H1 (cell line): ENCODE measurements at regions not wholly inside any gene's neighbourhood (a gene's known extent, or its start where the extent isn't known, plus 50 kb on each side); places are given as distances from the start of the nearest gene placed in this dataset.

Experiments used
- CTCF ChIA-PET: fragments of 300-600 bp; sonication (Branson Sonifier 250); formaldehyde crosslinking; loops from one replicate; lab custom pipeline; 2021; ENCODE audit not compliant: partially characterized antibody; lab: Charles Lee
- POLR2A ChIA-PET: fragments of 300-600 bp; sonication (Branson Sonifier 250); formaldehyde crosslinking; loops from one replicate; lab custom pipeline; 2021; ENCODE audit warnings: inconsistent platforms; ENCODE audit not compliant: partially characterized antibody; lab: Charles Lee
- DNase-seq, 2 experiments: peaks; one replicate each; pipeline versions ENCODE4 v3.0.0 to v3.0.0-alpha.2; 2010 to 2022; ENCODE audit warnings: low spot score in 2 of 2, low read depth in 1 of 2, mixed read lengths in 1 of 2
- FAIRE-seq: peaks from 2 replicates; lab custom pipeline; 2011; peaks lifted over from hg19 to GRCh38; lab: Jason Lieb, UNC
- H2AFZ ChIP-seq: 2 replicates; pipeline ENCODE4 v1.8.1; 2012; ENCODE audit warnings: low read length, inconsistent platforms
- H2AK5ac ChIP-seq: 2 replicates; pipeline ENCODE4 v1.6.1; 2013; ENCODE audit warnings: low read depth, low read length
- H2BK120ac ChIP-seq: replicated peaks from 2 replicates; pipeline ENCODE3; 2013; ENCODE audit warnings: low read depth, low read length, inconsistent platforms
- H2BK12ac ChIP-seq: 2 replicates; pipeline ENCODE4 v1.6.1; 2013; ENCODE audit warnings: low read depth, low read length
- H2BK15ac ChIP-seq: 2 replicates; pipeline ENCODE4 v1.6.1; 2013; ENCODE audit warnings: low read length
- H2BK20ac ChIP-seq: 2 replicates; pipeline ENCODE4 v1.6.1; 2013; ENCODE audit warnings: low read length
- H2BK5ac ChIP-seq: 2 replicates; pipeline ENCODE4 v1.6.1; 2013; ENCODE audit warnings: low read depth, low read length
- H3K14ac ChIP-seq: 2 replicates; pipeline ENCODE4 v1.6.1; 2013; ENCODE audit warnings: inconsistent platforms; ENCODE audit not compliant: insufficient read length
- H3K18ac ChIP-seq: 2 replicates; pipeline ENCODE4 v1.6.1; 2013; ENCODE audit warnings: low read length; ENCODE audit errors: extremely low read depth
- H3K23ac ChIP-seq: 2 replicates; pipeline ENCODE4 v1.6.1; 2013; ENCODE audit warnings: inconsistent platforms; ENCODE audit not compliant: insufficient read length
- H3K23me2 ChIP-seq: 2 replicates; pipeline ENCODE4 v1.6.1; 2013; ENCODE audit warnings: low read depth, low read length
- H3K27ac ChIP-seq: 2 replicates; pipeline ENCODE4 v1.6.1; 2011; ENCODE audit warnings: low read depth, low read length, inconsistent platforms
- H3K27me3 ChIP-seq, 4 experiments: replicated peaks in 1 of 4; 1 replicate in 1 of 4; 2 replicates in 3 of 4; pipeline versions ENCODE4 v1.6.1 to v1.8.1; 2011 to 2013; ENCODE audit warnings: low read length in 3 of 4, mild to moderate bottlenecking in 3 of 4, inconsistent platforms in 2 of 4, mixed read lengths in 2 of 4, moderate library complexity in 1 of 4; ENCODE audit not compliant: control insufficient read depth in 3 of 4, insufficient read depth in 3 of 4; ENCODE audit errors: extremely low read depth in 1 of 4
- H3K36me3 ChIP-seq, 4 experiments: 2 replicates each; pipeline versions ENCODE4 v1.6.1 to v1.8.1; 2011 to 2013; ENCODE audit warnings: mild to moderate bottlenecking in 4 of 4, low read length in 3 of 4, moderate library complexity in 2 of 4, control low read depth in 1 of 4, inconsistent platforms in 1 of 4; ENCODE audit not compliant: insufficient read depth in 4 of 4, control insufficient read depth in 2 of 4
- H3K4ac ChIP-seq: replicated peaks from 2 replicates; pipeline ENCODE3; 2013; ENCODE audit warnings: low read length, low read depth, mixed read lengths, inconsistent platforms; ENCODE audit not compliant: insufficient read length
- H3K4me1 ChIP-seq, 4 experiments: replicated peaks in 1 of 4; 1 replicate in 1 of 4; 2 replicates in 3 of 4; pipeline versions ENCODE4 v1.6.1 to v1.8.1; 2011 to 2013; ENCODE audit warnings: low read length in 3 of 4, inconsistent platforms in 2 of 4, mixed read lengths in 1 of 4; ENCODE audit not compliant: insufficient read depth in 4 of 4, control insufficient read depth in 3 of 4
- H3K4me2 ChIP-seq, 2 experiments: 2 replicates each; pipeline versions ENCODE4 v1.6.1 to v1.8.1; 2011 to 2013; ENCODE audit warnings: low read depth in 2 of 2, low read length in 2 of 2, control low read depth in 1 of 2, inconsistent platforms in 1 of 2, mild to moderate bottlenecking in 1 of 2; ENCODE audit not compliant: insufficient read depth in 1 of 2
- H3K4me3 ChIP-seq, 4 experiments: fragments of 200-600, 300-600 bp in 1 of 4; sonication (generic), shearing (Covaris generic), sonication (Bioruptor Twin) in 1 of 4; 2 replicates each; pipeline versions ENCODE4 v1.5.1 to v1.8.1; 2011 to 2016; ENCODE audit warnings: low read length in 4 of 4, low read depth in 3 of 4, control low read depth in 2 of 4, inconsistent platforms in 2 of 4, mild to moderate bottlenecking in 2 of 4, mixed read lengths in 1 of 4, moderate library complexity in 1 of 4; ENCODE audit not compliant: insufficient read depth in 2 of 4; ENCODE audit errors: extremely low read depth in 1 of 4
- H3K56ac ChIP-seq: replicated peaks from 2 replicates; pipeline ENCODE3; 2013; ENCODE audit warnings: low read depth, mild to moderate bottlenecking, mixed read lengths, low read length, inconsistent platforms; ENCODE audit not compliant: insufficient read length
- H3K79me1 ChIP-seq: 2 replicates; pipeline ENCODE4 v1.6.1; 2013; ENCODE audit warnings: low read depth, low read length, control low read depth
- H3K79me2 ChIP-seq, 2 experiments: 2 replicates each; pipeline versions ENCODE4 v1.6.1 to v1.8.1; 2012 to 2013; ENCODE audit warnings: low read length in 2 of 2, mild to moderate bottlenecking in 2 of 2, inconsistent platforms in 1 of 2; ENCODE audit not compliant: insufficient read depth in 2 of 2, control insufficient read depth in 1 of 2
- H3K9ac ChIP-seq, 4 experiments: replicated peaks in 1 of 4; 1 replicate in 1 of 4; 2 replicates in 3 of 4; pipeline versions ENCODE4 v1.6.1 to v1.8.1; 2011 to 2013; ENCODE audit warnings: low read depth in 3 of 4, low read length in 3 of 4, control low read depth in 2 of 4, mild to moderate bottlenecking in 2 of 4, moderate library complexity in 2 of 4, inconsistent platforms in 1 of 4; ENCODE audit errors: extremely low read depth in 1 of 4
- H3K9me3 ChIP-seq, 2 experiments: 2 replicates each; pipeline versions ENCODE4 v1.6.1 to v1.8.1; 2012 to 2013; ENCODE audit warnings: mild to moderate bottlenecking in 2 of 2, moderate library complexity in 2 of 2, control low read depth in 1 of 2, inconsistent platforms in 1 of 2, low read depth in 1 of 2, low read length in 1 of 2, mixed read lengths in 1 of 2; ENCODE audit not compliant: insufficient read depth in 2 of 2
- H4K20me1 ChIP-seq, 2 experiments: replicated peaks in 1 of 2; 2 replicates each; pipeline versions ENCODE3 to v1.8.1; 2011 to 2013; ENCODE audit warnings: inconsistent platforms in 2 of 2, low read length in 2 of 2, mild to moderate bottlenecking in 1 of 2; ENCODE audit not compliant: insufficient read depth in 2 of 2, control insufficient read depth in 1 of 2
- H4K5ac ChIP-seq: 2 replicates; pipeline ENCODE4 v1.6.1; 2013; ENCODE audit warnings: low read length, low read depth, mixed read lengths, inconsistent platforms; ENCODE audit not compliant: insufficient read length
- H4K8ac ChIP-seq: 2 replicates; pipeline ENCODE4 v1.8.0; 2013; ENCODE audit warnings: mild to moderate bottlenecking, moderate library complexity, low read length, inconsistent platforms; ENCODE audit not compliant: insufficient read depth; ENCODE audit errors: extremely low read depth
- H4K91ac ChIP-seq: replicated peaks from 2 replicates; pipeline ENCODE3; 2013; ENCODE audit warnings: low read length, mixed read lengths, inconsistent platforms; ENCODE audit not compliant: insufficient read length
- ATF3 ChIP-seq: IDR thresholded peaks from 2 replicates; pipeline ENCODE4 v1.6.1; 2011; ENCODE audit warnings: low read depth, mild to moderate bottlenecking, low read length; ENCODE audit not compliant: insufficient read depth
- CREB1 ChIP-seq: IDR thresholded peaks from 2 replicates; pipeline ENCODE4 v1.6.1; 2012; ENCODE audit warnings: inconsistent platforms
- POU5F1 ChIP-seq: IDR thresholded peaks from 2 replicates; pipeline ENCODE4 v1.6.1; 2011; ENCODE audit warnings: low read depth, mild to moderate bottlenecking, low read length, moderate library complexity
- RAD21 ChIP-seq, 2 experiments: IDR thresholded peaks in 1 of 2; conservative IDR thresholded peaks in 1 of 2; 2 replicates each; pipeline ENCODE4 v1.6.1; 2011; ENCODE audit warnings: low read depth in 2 of 2, low read length in 2 of 2, improper control_type of control experiment in 1 of 2, inconsistent platforms in 1 of 2, mild to moderate bottlenecking in 1 of 2, moderate library complexity in 1 of 2
- RNF2 ChIP-seq: fragments of 200-900, 300-1000 bp; sonication (generic); IDR thresholded peaks from 2 replicates; pipeline ENCODE4 v1.7.1; 2016; ENCODE audit warnings: borderline replicate concordance, low read depth, mild to moderate bottlenecking, antibody characterized with exemption, low read length; ENCODE audit not compliant: poor library complexity, severe bottlenecking; ENCODE audit errors: missing control alignments
- SUZ12 ChIP-seq: fragments of 200-600 bp; sonication (generic); IDR thresholded peaks from 2 replicates; pipeline ENCODE4 v1.6.1; 2012; ENCODE audit warnings: mild to moderate bottlenecking, inconsistent platforms, low read length, moderate library complexity, mixed read lengths
- WGBS, 2 experiments: shearing (Covaris generic) in 1 of 2; methylation state at CpG; one replicate each; pipeline versions ENCODE4 v1.1.6 to v1.1.7; 2013 to 2015; ENCODE audit warnings: low lambda C conversion rate in 2 of 2, mixed read lengths in 2 of 2, inconsistent platforms in 1 of 2, low coverage in 1 of 2, missing lambda C conversion rate in 1 of 2; ENCODE audit not compliant: insufficient replicate concordance in 2 of 2, insufficient coverage in 1 of 2, insufficient read length in 1 of 2; ENCODE audit errors: extremely low coverage in 1 of 2, missing lambda C conversion rate in 1 of 2; 5-methylcytosine and 5-hydroxymethylcytosine counted together
- TF ChIP-seq, protein P1 (sequence below): IDR thresholded peaks from 2 replicates; pipeline ENCODE4 v1.6.1; 2012; ENCODE audit warnings: inconsistent platforms

GRCh38 chrX:150234126-150234525 lies 129.0 kb upstream of the MAMLD1 start:
- H3K23ac ChIP-seq, result no peak overlapping the region
- no peak overlapping the region for H4K91ac ChIP-seq
- H3K4ac ChIP-seq, result no peak overlapping the region
- no peak overlapping the region for H2BK5ac ChIP-seq
- H3K27ac ChIP-seq, result no peak overlapping the region
- H2BK20ac ChIP-seq, result no peak overlapping the region
- no peak overlapping the region for H2BK15ac ChIP-seq
- WGBS, 2 experiments, result 74% methylated on average over 3 of the region's 3 CpGs; no CpG with 5 or more reads in 1 of the 2 experiments
- no peak for DNase-seq
- H4K5ac ChIP-seq, result no peak overlapping the region
- H3K79me2 ChIP-seq, result no peaks in the 10 kb centered on the region
- H2AFZ ChIP-seq, result no peak overlapping the region
- TF ChIP-seq RAD21 (IDR thresholded peaks at IDR 0.05 in 1 of 2, conservative IDR thresholded peaks at IDR 0.05 in 1 of 2; ENCODE audit: low read depth in 2 of 2, low read length in 2 of 2) (no peak), ATF3 (no peak), RNF2 (no peak), CREB1 (no peak), POU5F1 (no peak), SUZ12 (no peak)
- TF ChIP-seq, protein P1, sequence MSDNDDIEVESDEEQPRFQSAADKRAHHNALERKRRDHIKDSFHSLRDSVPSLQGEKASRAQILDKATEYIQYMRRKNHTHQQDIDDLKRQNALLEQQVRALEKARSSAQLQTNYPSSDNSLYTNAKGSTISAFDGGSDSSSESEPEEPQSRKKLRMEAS, result no peak
- TF ChIP-seq, all 59 proteins: peak for 0
- ChIA-PET CTCF (no interaction called here), POLR2A (no interaction called here)
- Histone ChIP-seq H3K36me3 (no peaks in the 10 kb centered on the region), H2AK5ac (no peak overlapping the region), H3K9me3 (no peaks in the 10 kb centered on the region), H2BK120ac (no peak overlapping the region), H3K9ac (no peak overlapping the region), H3K27me3 (no peaks in the 10 kb centered on the region), H3K23me2 (0 out of 2 replicates have a peak, but pooled peaks cover 2% of the 10 kb centered on the region), H3K4me1 (no peaks in the 10 kb centered on the region; a peak in 1 of 7 replicates), H3K79me1 (no peaks in the 10 kb centered on the region), H2BK12ac (no peak overlapping the region), H3K4me2 (no peak overlapping the region), H3K56ac (no peak overlapping the region), H3K14ac (no peak overlapping the region), H4K8ac (no peak overlapping the region), H4K20me1 (peaks cover 0 to 2% of the 10 kb centered on the region in 2 experiments), H3K4me3 (no peak overlapping the region), H3K18ac (no peak overlapping the region)
- no peak for FAIRE-seq
